DMS53 treated with DMSO at 0.1 percent for 48 hours (cell line): ENCODE measurements at regions not wholly inside any gene's neighbourhood (a gene's known extent, or its start where the extent isn't known, plus 50 kb on each side); places are given as distances from the start of the nearest gene placed in this dataset.
A peak's percentile ranks its signal among the peaks of the same experiment; 100 is the strongest.
"Not testable (repeated sequence)": the region's sequence is repeated elsewhere in the genome, so short reads cannot be mapped to it uniquely, and the experiment has no call there.

ENCODE experiments used
- DNase-seq: peaks from one replicate; lab custom pipeline; 2025; ENCODE audit not compliant: unreplicated experiment; lab: John Stamatoyannopoulos, UW

- DNase-seq, result no peak
Observed at GRCh38 chr7:19537942-19538401, 170.9 kb downstream of the POLR1F start.

GRCh38 chr7:19533266-19533665, 175.6 kb downstream of the POLR1F start:
- DNase-seq, result no peak

- DNase-seq, result no peak
Observed at GRCh38 chr7:19530852-19531251, 178.0 kb downstream of the POLR1F start.

GRCh38 chr7:19530261-19530660, 178.6 kb downstream of the POLR1F start:
- DNase-seq, result no peak

- no peak for DNase-seq
Observed at GRCh38 chr7:19526639-19527038, 182.2 kb downstream of the POLR1F start.

GRCh38 chr7:19522486-19522885, 186.4 kb downstream of the POLR1F start:
- no peak for DNase-seq

- DNase-seq, result no peak
Observed at GRCh38 chr7:19520392-19520791, 188.4 kb downstream of the POLR1F start.

- peak; percentile 15 for DNase-seq
Observed at GRCh38 chr7:19519443-19520021, 189.3 kb downstream of the POLR1F start.

GRCh38 chr7:19517546-19517945, 191.3 kb downstream of the POLR1F start:
- not testable (repeated sequence) for DNase-seq

- DNase-seq, result no peak
Observed at GRCh38 chr7:19508821-19509220, 200.0 kb downstream of the POLR1F start.

- no peak for DNase-seq
Observed at GRCh38 chr7:19508124-19508523, 200.7 kb downstream of the POLR1F start.

GRCh38 chr7:19491821-19492452, 216.9 kb downstream of the POLR1F start:
- DNase-seq, result peak; percentile 66

GRCh38 chr7:19491371-19491770, 217.5 kb downstream of the POLR1F start:
- no peak for DNase-seq

- DNase-seq, result no peak
Observed at GRCh38 chr7:19489162-19489820, 219.5 kb downstream of the POLR1F start.

GRCh38 chr7:19488056-19488455, 220.8 kb downstream of the POLR1F start:
- no peak for DNase-seq

- DNase-seq, result no peak
Observed at GRCh38 chr7:19482628-19483027, 226.2 kb downstream of the POLR1F start.

GRCh38 chr7:19480383-19480782, 228.5 kb downstream of the POLR1F start:
- no peak for DNase-seq

- no peak for DNase-seq
Observed at GRCh38 chr7:19470031-19470430, 238.8 kb downstream of the POLR1F start.

- DNase-seq, result no peak
Observed at GRCh38 chr7:19465861-19466260, 243.0 kb downstream of the POLR1F start.

- no peak for DNase-seq
Observed at GRCh38 chr7:19464751-19465150, 244.1 kb downstream of the POLR1F start.

- no peak for DNase-seq
Observed at GRCh38 chr7:19464241-19464640, 244.6 kb downstream of the POLR1F start.

GRCh38 chr7:19463581-19463980, 245.3 kb downstream of the POLR1F start:
- no peak for DNase-seq
